ENCODE measurements at regions not wholly inside any gene's neighbourhood (a gene's known extent, or its start where the extent isn't known, plus 50 kb on each side); places are given as distances from the start of the nearest gene placed in this dataset.

DNA sequence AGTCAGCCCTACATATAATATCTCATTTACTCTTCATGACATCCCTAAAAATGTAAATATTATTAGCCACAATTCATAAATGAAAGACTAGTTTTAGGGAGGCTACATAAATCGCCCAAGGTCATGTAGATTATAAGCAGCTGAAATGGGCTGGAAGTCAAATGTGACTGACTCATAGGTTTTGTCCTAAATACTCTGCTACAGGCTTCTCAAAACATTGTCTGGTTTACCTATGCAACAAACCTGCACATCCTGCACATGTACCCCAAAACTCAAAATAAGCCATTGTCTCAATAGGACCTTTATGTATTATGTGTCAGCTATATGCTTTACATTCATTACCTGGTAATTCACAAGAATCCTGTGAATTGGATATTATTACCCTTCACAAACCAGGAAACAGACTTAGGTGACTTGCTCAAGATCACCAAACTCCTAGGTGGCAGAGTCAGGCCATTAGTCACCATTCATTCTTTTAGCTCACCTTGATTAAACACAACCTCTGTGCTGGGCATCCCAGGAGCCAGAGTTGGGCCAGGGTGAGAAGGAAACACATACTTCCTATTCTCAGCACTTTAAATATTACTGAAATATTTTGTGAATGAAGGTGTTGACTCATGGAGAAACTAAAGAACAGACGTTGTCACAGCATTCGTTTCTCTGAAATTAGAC is 69.4 kb upstream of the CPO start:
- no peak overlapping the region for H3K4me3 Mint-ChIP-seq
- no peak overlapping the region for H3K27ac Mint-ChIP-seq
- CTCF ChIA-PET: no interaction called here
- H3K9me3 Mint-ChIP-seq (ENCODE audit: low read depth): no peaks in the 10 kb centered on the region
- DNase-seq (no peak), ATAC-seq (no peak)
- no peaks in the 10 kb centered on the region for H3K36me3 Mint-ChIP-seq
- no peaks in the 10 kb centered on the region for H3K4me1 Mint-ChIP-seq
- H3K27me3 Mint-ChIP-seq: no peaks in the 10 kb centered on the region

DNA sequence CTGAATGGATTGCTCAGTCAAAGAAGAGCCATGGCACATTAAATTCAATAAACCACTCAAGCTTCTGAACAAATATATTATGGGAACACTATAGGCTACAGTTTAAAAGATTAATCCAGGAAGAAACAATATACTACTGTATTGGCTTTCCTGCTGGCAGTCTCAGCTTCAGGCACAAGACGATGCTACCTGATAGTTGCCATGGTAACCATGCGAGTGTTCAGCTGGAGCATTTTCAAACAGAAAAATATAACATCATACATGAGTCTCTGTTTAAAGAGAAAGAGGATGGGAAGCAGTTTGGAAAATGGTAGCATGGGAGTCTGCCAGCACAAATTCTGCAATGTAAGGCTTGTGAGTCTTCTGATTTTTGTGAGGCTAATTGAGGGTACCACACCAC is 65.9 kb upstream of the CPO start:
- Mint-ChIP-seq H3K4me3 (no peak overlapping the region), H3K36me3 (no peaks in the 10 kb centered on the region), H3K4me1 (no peaks in the 10 kb centered on the region), H3K27me3 (no peaks in the 10 kb centered on the region), H3K27ac (no peak overlapping the region), H3K9me3 (ENCODE audit: low read depth) (no peaks in the 10 kb centered on the region)
- ATAC-seq (no peak), DNase-seq (no peak)
- CTCF ChIA-PET: interaction anchor here (0.6 kb wide), 1 partner anchor 118 kb away, joined by 4 read pairs; no protein-coding TSS in a partner anchor

DNA sequence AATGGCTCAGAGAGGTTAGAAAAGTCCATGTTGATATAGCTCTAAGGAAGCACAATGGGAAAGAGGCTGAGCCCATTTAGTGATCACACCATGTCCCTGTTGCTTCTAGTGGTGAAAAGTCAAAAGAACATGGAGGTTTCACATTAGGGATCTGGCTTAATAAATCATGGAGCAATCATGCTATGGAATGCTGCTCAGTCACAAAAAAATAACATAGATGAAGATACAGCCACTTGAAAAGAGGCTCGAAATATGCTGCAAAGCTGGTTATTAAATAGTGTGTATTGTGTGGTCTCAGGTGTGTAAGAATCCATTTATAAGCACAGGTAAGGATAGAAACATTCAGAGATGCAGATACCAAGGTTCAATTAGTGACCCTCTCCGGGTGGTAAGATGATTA is 63.6 kb upstream of the CPO start:
- Mint-ChIP-seq H3K9me3 (ENCODE audit: low read depth) (no peaks in the 10 kb centered on the region), H3K4me1 (no peaks in the 10 kb centered on the region), H3K27me3 (no peaks in the 10 kb centered on the region), H3K36me3 (no peaks in the 10 kb centered on the region), H3K4me3 (no peak overlapping the region), H3K27ac (no peak overlapping the region)
- CTCF ChIA-PET: no interaction called here
- DNase-seq: no peak
- ATAC-seq: no peak

DNA sequence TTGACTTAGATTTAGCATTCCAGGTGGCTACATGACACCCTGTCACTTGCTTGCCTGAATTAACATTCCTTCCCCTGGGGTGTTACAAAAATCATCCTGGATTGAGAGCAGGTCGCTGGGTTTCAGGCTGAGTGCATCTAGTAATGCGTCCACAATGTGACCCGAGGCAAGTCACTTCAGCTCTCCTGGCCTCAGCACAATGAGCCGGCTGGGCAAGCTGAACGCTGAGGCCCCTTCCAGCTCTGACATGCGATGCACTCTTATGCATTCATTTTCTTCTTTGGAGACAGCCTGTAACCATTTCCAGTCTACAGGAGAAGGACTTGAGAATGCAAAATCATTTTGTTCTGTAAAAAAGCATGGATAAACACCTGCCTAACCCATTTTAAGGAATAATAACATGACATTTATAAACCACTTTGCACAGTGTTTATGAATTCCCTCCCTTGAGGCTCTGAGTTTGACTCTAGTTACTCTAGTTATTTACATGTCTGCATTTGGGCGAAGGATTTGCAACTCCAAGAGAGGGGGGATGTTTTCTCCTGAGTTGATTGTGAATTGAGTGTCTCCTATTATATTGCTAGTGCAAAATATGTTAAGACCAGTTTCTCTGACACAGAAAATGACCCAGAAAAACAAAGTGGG is 63.0 kb upstream of the CPO start:
- CTCF ChIA-PET: no interaction called here
- no peak overlapping the region for H3K27ac Mint-ChIP-seq
- no peaks in the 10 kb centered on the region for H3K36me3 Mint-ChIP-seq
- H3K9me3 Mint-ChIP-seq (ENCODE audit: low read depth): no peaks in the 10 kb centered on the region
- H3K4me3 Mint-ChIP-seq: no peak overlapping the region
- no peaks in the 10 kb centered on the region for H3K27me3 Mint-ChIP-seq
- DNase-seq: no peak
- no peaks in the 10 kb centered on the region for H3K4me1 Mint-ChIP-seq
- ATAC-seq: no peak

DNA sequence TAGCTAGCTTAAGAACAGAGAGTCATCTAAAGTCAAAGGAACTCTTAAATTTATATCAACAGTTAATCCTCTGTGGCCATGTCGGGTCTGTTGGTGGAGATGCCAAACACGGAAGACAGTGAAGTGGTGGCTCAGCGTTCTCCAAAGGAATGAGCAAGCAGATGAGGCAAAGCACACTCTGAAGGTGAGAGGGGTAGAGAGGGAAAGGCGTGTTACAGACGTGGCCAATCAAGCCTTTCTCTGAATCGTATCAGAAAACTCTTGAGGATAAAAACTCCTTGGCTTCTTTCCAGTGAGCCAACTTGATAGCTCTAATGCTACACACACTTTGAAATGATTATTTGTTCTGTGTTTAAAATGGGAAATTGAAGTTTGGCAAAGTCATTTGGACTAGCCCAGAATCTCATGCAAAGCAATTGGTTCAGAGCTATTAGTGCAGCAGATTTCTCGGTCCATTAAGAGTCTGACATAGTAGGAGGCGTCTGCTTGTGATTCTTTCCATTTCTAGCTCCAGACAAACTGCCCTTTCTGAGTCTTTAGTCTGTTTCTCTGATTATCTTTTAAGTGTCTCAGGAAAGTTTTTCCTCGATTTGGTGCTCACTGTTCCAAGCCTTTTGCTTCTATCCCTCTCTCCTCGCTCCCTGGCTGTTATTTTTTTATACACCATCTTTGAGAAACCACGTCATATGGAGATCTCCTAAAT is 57.5 kb upstream of the CPO start:
- Mint-ChIP-seq H3K36me3 (no peaks in the 10 kb centered on the region), H3K9me3 (ENCODE audit: low read depth) (no peaks in the 10 kb centered on the region), H3K27me3 (no peaks in the 10 kb centered on the region), H3K27ac (no peak overlapping the region), H3K4me1 (no peaks in the 10 kb centered on the region), H3K4me3 (no peak overlapping the region)
- CTCF ChIA-PET: no interaction called here
- DNase-seq (no peak), ATAC-seq (no peak)

DNA sequence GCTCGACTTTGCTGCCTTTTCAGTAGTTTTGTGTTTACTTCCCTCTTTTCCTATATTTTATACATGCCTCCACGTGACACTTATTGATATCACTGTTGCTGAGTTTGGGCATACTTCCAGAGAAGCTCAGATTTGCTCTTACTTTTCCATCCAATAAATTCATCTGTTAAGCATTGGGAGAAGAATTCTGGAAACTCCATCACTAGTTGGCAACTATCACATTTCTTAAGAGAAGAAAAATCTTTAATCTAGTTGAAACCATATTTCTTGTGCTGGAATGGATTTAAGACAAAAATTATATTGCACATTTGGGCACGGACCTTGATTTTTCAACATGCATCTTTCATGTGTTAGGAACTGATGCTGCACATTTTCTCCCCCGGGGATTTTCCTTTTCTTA is 52.6 kb upstream of the CPO start:
- Mint-ChIP-seq H3K27ac (no peak overlapping the region), H3K4me1 (no peaks in the 10 kb centered on the region), H3K27me3 (no peaks in the 10 kb centered on the region), H3K9me3 (ENCODE audit: low read depth) (no peaks in the 10 kb centered on the region), H3K4me3 (no peak overlapping the region), H3K36me3 (no peaks in the 10 kb centered on the region)
- ATAC-seq (no peak), DNase-seq (no peak)
- CTCF ChIA-PET: no interaction called here

DNA sequence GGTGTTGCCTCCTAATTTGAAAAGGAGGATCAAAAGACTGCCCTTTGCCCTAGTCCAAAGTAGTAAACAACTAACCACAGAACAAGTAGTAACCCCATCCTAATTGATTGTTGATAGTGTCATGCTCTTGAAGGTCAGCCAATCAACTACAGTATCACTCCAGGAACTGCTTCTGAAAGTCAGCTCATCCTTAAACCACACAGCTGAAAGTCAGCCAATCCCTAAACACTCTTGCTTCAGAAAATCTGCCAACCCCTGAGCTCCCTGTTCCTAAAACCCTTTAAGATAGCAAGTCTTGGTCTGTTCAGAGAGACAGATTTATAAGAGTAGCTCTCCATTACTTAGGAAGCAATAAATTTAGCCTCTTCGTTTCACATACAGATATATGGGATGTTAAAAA is 51.6 kb upstream of the CPO start:
- H3K27ac Mint-ChIP-seq: no peak overlapping the region
- no peaks in the 10 kb centered on the region for H3K36me3 Mint-ChIP-seq
- DNase-seq: no peak
- CTCF ChIA-PET: no interaction called here
- no peaks in the 10 kb centered on the region for H3K9me3 Mint-ChIP-seq (ENCODE audit: low read depth)
- H3K4me1 Mint-ChIP-seq: no peaks in the 10 kb centered on the region
- H3K27me3 Mint-ChIP-seq: no peaks in the 10 kb centered on the region
- no peak for ATAC-seq
- no peak overlapping the region for H3K4me3 Mint-ChIP-seq
